ENCODE measurements at regions not wholly inside any gene's neighbourhood (a gene's known extent, or its start where the extent isn't known, plus 50 kb on each side); places are given as distances from the start of the nearest gene placed in this dataset.

GRCh38 chr12:88665071-88665470 lies 84.8 kb upstream of the KITLG start:
- no peak for DNase-seq

GRCh38 chr12:88662961-88663360 lies 82.7 kb upstream of the KITLG start:
- no peak for DNase-seq

DNA sequence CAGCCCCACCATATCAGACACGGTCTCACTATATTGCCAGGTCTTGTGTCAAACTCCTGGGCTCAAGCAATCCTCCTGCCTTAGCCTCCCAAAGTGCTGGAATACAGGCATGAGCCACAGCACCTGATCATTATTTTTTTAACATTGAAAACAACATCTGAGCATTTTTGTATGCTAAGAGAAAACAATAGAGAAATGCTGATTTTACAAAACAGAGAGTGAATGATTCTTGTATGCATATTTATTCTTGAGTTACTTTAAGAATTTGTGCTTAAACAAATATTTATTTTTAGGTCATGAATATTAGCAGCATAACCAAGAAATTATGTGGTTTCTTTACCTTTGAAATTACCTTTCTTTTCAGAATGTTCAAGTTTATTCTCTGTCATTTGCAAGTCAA lies 81.8 kb upstream of the KITLG start:
- no peak for DNase-seq

DNA sequence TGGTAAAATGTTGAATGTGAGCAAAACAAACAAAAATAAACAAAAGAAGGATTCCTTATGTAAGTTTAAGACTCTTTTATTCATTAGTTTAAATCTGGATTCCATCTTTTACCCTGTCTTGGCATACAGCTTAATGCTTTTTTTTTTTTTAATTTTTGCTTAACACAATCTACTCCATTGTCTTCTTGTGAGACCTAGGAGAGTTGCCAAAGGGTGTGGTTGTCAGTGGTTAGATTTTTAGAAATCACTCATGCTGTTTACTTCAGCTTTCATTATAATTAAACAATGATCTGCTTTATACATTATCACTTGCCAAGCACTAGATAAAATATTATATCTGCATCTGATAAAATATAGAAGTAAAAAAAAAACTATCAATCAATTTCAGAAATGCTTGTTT lies 77.7 kb upstream of the KITLG start:
- no peak for DNase-seq

- no peak for DNase-seq
These were observed 70.4 kb upstream of the KITLG start for GRCh38 chr12:88650715-88651114.

DNA sequence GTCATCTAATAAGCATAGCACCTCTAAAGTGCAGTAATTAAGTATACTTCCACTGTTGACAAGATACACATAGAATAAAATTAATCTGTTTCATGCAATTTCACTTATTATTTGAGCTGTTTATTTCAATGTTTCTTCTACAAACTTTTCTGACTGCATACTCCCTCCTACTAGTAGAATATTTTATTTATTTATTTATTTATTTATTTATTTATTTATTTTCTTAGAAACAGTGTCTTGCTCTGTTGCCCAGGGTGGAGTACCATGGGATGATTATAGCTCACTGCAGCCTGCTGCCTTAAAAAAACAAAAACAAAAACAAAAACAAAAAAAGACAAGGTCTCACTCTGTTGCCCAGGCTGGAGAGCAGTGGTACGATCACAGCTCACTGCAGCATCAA lies 68.4 kb upstream of the KITLG start:
- no peak for DNase-seq

DNA sequence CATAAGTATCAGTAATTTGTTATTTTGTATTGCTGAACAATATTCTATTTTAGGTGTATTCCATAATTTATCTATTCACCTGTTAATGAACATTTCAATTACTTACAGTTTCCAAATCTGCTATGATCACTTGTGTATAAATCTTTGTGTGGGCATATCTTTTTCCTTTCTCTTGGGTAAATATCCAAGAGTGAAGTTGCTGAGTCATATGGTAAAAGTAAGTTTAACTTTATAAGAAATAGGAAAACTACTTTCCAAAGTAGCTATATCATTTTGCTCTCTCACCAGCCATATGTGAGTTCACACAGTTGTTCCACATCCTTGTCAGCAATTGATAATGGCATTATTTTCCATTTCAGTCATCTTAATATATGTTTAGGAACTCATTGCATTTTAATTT lies 66.6 kb upstream of the KITLG start:
- no peak for DNase-seq

- DNase-seq, result no peak
These were observed 65.5 kb upstream of the KITLG start for GRCh38 chr12:88645816-88646215.

DNA sequence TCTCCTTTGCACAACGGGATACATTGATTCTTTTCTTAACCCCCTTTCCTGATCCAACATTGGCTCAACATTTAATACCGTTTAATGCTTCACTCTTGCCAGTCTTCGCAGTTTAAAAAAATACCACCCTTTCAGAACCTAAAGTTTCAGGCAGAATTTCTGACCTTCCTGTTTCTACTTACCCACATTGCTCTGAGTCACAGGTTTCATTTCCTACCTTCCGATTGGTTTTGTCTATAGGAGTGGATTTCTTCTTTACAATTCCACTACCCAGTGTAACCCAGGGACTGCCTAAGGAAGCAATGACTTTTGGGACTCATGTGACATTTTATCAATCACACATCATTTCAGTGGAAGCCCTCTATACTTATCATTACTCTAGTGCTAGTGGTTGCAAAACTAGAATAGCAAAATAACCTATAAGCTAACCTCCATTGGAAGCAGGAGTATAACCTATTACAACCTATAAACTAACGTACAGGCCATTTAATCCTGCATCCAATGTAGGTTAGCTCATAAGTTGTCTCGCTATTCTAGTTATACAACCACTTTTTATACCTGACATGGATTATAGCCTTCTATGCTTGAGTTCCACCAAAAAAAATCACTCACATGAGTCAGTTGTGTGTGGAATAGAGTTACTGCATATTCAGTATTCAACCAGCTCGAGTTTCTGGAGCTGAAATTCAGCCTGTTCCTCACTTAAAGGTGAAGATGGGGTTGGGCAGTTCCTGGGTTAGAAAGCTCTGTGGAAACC lies 64.9 kb upstream of the KITLG start:
- DNase-seq, result no peak

DNA sequence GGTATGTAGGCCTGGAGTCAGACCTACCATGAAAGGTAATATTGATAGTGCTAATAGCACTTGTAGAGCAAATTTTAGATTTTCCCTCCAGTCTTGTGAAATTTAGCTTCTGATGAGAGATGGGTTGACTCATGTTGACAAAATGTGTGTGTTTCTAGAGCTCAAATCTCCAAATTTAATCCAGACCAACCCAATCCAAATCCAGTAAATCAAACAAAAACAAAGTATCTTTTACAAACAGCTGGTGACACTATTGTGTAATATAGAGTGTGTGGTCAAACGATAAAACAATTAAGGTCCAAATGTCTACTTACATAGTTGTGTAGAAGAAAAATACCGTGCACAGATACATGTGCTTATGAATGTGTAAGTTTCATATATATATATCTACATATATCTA lies 63.4 kb upstream of the KITLG start:
- no peak for DNase-seq

DNA sequence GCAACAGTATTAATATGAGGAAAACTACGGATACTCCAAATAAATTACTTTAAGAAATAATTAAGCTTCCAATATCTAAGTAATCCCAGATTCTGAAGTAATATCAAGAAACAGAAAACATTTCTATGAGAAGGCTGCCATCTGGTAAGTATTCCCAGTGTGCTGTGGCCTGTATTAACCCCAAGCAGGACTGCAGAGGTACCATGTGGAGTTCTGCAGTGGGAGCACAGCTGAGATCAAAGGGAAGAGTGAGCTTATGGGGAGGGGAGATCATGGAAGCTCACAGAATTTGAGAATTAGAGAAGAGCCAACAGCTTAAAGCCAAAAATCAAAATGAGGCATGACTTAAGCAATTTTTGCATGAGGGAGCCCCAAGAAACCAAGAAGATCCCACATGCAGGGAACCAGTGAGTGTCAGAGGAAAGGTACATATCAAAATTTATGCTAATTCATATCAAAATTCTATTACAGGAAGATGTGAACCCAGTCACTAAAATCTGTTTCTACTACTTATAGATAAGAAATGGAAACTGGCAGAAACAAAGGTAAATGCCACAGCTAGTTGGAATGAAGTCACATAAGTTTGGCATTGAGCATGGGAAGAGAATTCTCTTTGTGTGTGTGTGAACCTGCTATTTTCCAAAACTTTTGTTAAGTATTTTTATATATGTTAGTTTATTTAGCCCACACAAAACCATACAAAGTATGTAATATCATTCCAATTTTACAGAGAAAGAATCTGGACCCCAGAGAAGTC lies 62.6 kb upstream of the KITLG start:
- no peak for DNase-seq

DNA sequence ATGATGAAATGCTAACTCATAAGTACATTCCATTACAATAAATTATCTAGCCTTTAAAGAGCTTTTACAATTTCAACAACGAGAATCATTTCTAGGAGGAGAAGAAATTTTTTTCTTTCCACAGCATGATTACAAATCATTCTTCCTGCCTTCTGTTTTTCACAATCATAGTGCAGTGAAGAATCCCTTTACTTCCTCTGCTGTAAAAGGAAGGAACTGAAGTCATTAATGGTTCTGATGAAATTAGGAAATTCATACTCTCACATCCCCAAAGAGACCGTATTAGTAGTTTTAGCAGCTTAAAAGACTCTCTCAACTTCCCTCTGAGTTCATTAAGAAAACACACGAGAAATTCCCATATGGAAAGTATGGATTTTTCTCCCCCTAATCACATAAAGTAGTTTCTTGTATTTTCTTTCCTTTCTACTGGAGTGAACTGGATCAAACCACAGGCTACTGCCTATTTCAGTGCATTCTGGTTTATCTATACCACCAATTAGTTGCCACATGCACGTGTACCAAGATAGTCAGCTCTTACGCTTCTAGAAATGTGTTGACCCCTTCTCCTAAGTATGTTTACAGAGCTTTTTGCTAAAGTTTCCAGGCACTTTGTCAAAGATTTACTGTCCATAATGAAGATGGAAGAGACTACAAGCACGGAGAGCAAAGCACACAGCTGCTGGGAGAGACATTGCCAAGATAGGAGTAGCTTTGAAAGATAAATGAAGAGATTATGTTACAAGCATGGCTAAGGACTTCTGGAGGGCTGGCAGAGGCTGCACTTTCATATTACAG lies 58.9 kb upstream of the KITLG start:
- DNase-seq, result no peak

GRCh38 chr12:88638388-88638787 lies 58.1 kb upstream of the KITLG start:
- DNase-seq, result no peak

DNA sequence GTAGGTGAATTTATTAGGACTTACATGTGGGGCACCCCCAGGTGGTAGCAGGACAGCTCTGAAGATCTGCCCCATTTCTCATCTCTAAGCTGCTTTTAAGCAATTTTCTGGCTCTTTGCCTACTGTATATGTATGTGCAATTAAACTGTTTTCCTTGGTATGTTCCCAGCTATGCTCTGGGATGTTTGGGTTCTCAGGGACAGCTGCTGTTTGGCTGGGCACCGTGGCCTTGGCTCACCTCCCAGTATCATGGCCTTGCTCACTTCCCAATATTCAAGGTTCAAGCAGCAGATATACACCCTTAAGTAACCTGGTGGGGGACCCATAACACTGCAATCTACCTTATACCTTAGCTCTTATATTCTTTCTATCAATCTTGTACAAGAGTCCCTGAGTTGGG lies 53.7 kb upstream of the KITLG start:
- no peak for DNase-seq

DNA sequence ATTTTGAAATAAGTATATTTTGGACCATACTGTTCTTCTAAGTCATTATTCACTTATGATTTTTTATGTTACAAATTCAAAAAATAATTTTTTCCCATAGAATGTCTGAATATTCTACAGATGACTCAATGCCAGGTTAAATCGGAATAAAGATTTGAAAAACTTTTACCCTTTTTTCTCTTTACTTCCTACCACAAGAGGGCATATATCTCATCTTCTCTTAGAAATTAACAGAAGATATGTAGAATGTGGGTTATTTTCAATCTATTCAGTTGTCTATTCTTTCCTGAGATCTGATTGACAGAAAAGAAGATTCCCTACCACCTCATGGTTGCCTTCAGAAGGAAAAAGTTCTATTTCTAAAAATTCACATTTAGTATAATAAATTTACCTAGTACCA lies 53.0 kb upstream of the KITLG start:
- DNase-seq, result no peak

GRCh38 chr12:88630561-88630960 lies 50.3 kb upstream of the KITLG start:
- DNase-seq, result no peak

All from activated CD8-positive, alpha-beta memory T cell treated with anti-CD3 and anti-CD28 coated beads, Interleukin-2, amount 50 U/mL, for 4 hours (primary cell).